Ecto neural progenitor cell (in vitro differentiated cells): ENCODE measurements at regions not wholly inside any gene's neighbourhood (a gene's known extent, or its start where the extent isn't known, plus 50 kb on each side); places are given as distances from the start of the nearest gene placed in this dataset.

Source experiments
- DNase-seq: peaks from one replicate; pipeline ENCODE4 v3.0.0-alpha.2; 2018; ENCODE audit warnings: low spot score

DNA sequence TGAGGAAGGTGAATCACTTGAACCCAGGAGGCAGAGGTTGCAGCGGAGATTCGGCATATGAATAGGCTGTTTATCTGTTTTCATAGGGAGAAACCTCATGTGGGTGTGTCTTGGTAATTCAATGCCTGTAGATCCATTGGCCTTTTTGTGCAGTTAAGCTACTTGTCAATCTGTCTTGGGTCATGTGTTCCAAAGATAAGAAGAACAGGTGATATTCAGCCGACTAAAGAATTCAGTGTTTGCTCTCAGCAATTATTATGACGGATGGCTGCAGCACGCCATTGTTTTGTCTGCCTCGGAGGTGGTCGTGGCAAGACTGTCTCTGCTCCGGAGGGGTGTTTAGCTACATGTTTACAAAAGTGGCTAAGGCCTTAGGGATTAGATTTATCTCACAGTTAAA, 573.0 kb upstream of the PCDH9 start:
- no peak for DNase-seq

DNA sequence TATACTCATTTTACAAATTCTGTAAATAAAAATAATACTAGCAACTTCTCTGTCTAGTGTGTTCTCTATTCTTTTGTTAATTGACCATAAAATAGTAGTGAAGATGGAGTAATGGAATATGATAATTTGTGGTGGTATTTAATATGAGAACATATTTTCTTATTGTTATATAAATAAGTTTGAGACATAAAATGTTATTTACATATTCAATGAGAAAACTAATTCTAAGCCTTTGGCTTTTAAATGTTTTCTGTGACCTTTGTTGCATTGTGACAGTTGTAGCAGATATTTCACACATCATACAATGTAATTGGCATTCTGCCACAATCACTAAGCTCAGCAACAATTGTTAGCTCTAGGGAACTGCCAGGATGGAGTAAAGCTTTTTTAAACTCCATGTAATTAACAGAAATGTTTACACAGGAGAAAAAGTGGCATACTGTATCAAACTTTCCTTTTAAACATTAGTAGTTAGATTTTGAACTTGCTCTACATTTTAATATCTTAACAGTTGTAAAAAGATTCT, 562.1 kb upstream of the PCDH9 start:
- DNase-seq: no peak

GRCh38 chr13:67791047-67791446, 560.9 kb upstream of the PCDH9 start:
- DNase-seq: no peak

DNA sequence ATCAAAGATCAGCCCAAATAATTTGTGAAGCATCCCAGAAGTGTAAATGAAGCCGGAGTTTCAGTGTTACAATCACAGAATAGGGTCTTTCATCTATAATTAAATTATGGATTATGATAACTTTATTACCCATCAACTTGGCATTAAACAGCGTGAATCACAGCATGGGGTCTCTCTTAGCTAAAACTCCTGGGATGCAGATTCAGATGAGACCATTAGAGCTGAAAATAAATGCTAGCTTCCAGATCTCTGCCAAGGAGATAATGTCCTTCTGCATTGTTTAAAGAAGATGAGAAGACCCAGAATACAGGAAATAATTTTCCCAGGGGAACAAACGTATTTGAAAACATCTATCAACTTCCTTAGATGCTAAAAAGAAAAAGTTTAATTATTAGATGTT, 546.0 kb upstream of the PCDH9 start:
- no peak for DNase-seq

- DNase-seq: no peak
These were observed 545.2 kb upstream of the PCDH9 start for GRCh38 chr13:67775359-67775758.

DNA sequence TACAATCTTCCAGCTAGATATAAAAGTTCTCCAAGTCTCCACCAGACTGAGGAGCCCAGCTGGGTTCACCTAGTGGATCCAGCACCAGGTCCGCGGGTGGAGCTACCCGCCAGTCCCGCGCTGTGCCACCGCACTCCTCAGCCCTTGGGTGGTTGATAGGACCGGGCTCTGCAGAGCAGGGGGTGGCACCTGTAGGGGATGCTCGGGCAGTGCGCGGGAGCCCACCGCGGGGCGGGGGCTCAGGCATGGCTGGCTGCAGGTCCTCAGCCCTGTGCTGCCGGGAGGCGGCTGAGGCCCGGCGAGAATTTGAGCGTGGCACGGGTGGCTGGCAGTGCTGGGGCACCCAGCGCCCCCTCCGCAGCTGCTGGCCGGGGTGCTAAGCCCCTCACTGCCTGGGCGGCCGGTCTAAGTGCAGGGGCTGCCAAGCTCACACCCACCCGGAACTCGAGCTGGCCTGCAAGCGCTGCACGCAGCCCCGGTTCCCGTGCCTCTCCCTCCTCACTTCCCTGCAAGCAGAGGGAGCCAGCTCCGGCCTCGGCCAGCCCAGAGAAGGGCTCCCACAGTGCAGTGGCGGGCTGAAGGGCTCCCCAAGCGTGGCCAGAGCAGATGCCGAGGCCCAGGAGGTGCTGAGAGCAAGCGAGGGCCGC, 542.8 kb upstream of the PCDH9 start:
- DNase-seq: no peak

- DNase-seq: no peak
These were observed 541.0 kb upstream of the PCDH9 start for GRCh38 chr13:67771106-67771505.

- DNase-seq: no peak
These were observed 539.8 kb upstream of the PCDH9 start for GRCh38 chr13:67769987-67770341.

DNA sequence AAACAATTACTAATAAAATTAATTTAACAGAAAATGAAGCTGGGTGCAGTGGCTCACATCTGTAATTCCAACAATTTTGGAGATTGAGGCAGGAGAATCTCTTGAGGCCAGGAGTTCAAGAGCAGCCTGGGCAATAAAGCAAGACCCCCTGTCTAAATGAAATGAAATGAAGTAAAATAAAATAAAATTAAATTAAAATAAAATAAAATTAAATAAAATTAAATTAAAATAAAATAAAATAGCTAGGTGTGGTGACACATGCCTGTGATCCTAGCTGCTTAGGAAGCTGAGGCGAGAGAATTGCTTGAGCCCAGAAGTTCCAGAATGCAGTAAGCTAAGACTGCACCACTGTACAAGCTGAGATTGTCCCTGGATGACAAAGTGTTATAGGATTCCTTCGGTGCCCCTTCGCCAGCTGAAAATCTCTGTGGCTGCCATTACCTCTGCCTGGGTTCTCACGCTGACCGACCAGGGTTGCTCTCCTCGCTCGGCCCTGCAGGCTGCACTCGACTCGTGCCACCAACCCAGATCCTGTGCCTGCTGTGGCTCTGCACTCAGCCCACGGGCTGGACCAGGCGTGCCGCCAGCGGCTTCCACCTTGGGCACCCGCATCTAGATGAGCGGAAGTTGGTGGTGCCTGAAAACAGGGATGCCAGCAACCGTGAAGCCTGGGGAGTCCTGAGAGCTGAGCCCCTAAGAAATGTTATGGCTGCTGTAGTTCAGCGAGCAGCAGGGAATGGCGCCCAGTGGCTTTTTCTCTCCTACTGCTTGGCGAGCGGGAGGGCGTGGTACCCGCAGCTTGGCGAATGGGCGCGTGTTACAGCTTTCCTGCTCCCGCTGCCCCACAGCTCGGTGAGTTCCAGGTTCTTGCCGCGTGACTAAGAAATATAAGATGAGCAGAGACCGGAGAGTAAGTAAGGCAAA, 539.2 kb upstream of the PCDH9 start:
- DNase-seq: no peak

DNA sequence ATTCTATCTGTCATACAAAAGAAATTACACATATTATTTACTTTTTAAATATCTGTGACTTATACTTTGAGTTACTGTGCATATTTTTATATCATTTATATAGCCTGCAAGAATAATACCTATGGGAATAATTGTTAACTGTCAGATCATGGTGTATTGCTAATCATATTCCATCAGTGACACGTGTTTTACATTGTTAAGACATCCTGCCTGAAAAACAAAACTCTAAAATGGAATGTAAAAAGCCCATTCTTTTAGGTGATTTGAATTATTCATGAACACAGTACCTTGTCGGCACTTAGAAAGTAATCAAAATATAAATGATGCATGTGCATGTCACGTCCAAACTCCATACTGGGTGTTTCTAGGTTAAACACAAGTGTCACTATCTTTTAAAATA, 533.8 kb upstream of the PCDH9 start:
- DNase-seq: no peak

DNA sequence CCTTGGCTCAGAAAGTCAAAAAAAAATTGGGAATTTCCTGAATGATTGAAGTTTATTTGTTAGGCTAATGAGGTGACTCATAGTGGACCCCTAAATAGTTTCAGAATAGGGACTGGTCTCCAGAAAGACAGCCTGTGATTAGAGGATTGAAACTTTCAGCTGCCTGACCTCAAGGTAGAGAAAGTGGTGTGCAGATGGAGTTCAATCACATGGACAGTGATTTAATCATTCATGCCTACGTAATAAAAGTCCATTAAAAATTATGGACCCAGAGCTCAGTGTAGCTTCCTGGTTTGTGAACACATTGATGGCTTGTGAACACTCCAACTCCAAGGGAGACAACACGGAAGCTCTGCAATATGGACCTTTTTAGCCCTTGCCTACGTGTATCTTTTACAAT, 533.2 kb upstream of the PCDH9 start:
- DNase-seq: no peak

GRCh38 chr13:67758975-67759374, 528.8 kb upstream of the PCDH9 start:
- DNase-seq: no peak

DNA sequence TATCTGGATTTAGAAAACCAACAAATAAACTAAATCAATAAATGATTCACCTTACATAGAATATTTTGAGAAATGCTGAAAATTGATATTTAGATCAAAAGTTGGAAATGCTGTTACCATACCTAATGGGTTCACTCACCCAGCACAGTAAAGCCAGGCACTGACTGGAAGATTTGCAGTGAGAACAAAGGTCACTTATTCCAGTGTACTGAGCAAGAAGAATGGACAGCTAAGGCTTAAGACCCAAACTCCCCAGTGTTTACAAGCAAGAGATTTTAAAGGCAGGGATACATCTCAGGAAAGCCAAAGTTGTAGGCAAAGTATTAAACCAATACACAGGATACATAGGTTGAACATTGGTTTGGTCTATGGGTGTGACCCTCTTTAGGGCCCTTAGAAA, 523.9 kb upstream of the PCDH9 start:
- no peak for DNase-seq

DNA sequence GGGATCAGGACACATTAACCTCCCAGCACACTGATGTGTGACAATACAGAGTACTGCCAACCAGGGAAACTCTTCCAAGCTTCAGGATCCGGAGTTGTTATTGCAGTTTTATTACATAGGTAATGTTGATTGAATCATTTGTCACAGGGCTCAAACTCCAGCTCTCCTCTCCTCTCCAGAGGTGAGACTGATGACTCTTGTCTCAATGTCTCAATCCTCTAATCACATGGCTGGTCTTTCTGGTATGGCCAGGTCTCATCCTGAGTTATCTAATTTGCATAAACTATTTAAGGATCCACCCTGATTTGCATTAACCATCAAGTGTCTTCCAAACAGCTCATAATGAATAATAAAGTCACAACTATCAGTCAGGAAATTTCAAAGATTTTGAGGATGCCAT, 522.6 kb upstream of the PCDH9 start:
- DNase-seq: no peak

GRCh38 chr13:67742478-67742877, 512.3 kb upstream of the PCDH9 start:
- no peak for DNase-seq

GRCh38 chr13:67740871-67741535, 510.9 kb upstream of the PCDH9 start:
- no peak for DNase-seq

- DNase-seq: no peak
These were observed 506.7 kb upstream of the PCDH9 start for GRCh38 chr13:67736646-67737420.

- no peak for DNase-seq
These were observed 505.5 kb upstream of the PCDH9 start for GRCh38 chr13:67735651-67736050.

- DNase-seq: no peak
These were observed 496.8 kb upstream of the PCDH9 start for GRCh38 chr13:67726979-67727378.

GRCh38 chr13:67725999-67726398, 495.9 kb upstream of the PCDH9 start:
- DNase-seq: no peak

DNA sequence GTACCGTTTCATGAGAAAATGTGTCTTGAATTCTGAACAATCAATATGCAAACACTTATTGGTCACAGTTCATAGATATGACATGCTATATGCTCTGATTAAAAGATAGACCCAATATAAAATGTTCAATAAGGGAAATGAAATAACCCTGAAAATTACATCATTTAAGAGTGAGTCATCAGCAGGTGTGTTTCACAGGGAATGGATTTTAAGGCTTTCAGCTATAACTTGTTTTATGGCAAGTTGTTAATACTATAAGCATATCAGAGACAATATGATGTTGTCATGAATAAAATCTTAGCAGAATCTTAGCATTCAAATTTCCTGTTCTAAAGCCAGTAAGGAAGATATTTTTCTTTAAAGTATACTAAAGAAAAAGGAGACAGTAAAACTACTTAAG, 483.4 kb upstream of the PCDH9 start:
- no peak for DNase-seq

DNA sequence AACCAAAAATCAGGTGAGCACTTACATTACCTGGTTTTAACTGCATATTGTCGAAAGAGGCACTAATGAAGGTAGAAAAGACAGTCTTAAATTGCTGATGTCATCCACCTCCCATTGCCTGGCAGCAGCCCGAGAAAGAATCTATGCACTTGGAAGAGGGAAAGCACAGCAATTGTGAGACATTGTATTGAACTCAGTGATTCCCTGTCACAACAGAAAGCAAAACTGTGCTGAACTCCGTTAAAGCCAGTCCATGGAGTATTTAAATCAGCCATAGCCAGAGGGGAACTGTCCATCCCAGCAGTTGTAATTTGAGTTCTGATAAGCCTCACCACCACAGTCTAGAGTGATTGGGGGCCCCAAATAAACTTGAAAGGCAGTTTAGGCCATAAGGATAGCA, 466.6 kb upstream of the PCDH9 start:
- no peak for DNase-seq
